HEK293 (cell line): ENCODE measurements at regions not wholly inside any gene's neighbourhood (a gene's known extent, or its start where the extent isn't known, plus 50 kb on each side); places are given as distances from the start of the nearest gene placed in this dataset.

Experiments
- CTCF ChIA-PET: fragments of 350-600 bp; formaldehyde crosslinking; extraction: SDS; loops from one replicate; lab custom pipeline; 2021; ENCODE audit warnings: antibody characterized with exemption; lab: Yijun Ruan, JAX
- POLR2A ChIA-PET: fragments of 300-600 bp; formaldehyde crosslinking; extraction: SDS; loops from one replicate; lab custom pipeline; 2020; ENCODE audit warnings: antibody characterized with exemption, inconsistent platforms; lab: Yijun Ruan, JAX
- H3K27ac ChIP-seq: fragments of 200-500 bp; sonication (Bioruptor generic); 2 replicates; pipeline ENCODE4 v1.5.1; 2014; ENCODE audit warnings: low read depth, low read length, control low read depth, inconsistent platforms; ENCODE audit errors: extremely low read depth
- H3K36me3 ChIP-seq, 2 experiments: fragments of 200-500 bp in 1 of 2; sonication (Bioruptor generic) in 1 of 2; 1 replicate in 1 of 2; 2 replicates in 1 of 2; pipeline ENCODE4 v1.5.1; 2014 to 2017; ENCODE audit warnings: inconsistent platforms in 2 of 2, low read length in 2 of 2; ENCODE audit not compliant: control insufficient read depth in 2 of 2, insufficient read depth in 1 of 2
- H3K4me1 ChIP-seq: fragments of 200-500 bp; sonication (Bioruptor generic); 2 replicates; pipeline ENCODE4 v1.5.1; 2014; ENCODE audit warnings: mild to moderate bottlenecking, low read length, inconsistent platforms; ENCODE audit not compliant: control insufficient read depth, insufficient read depth
- H3K4me3 ChIP-seq: 2 replicates; pipeline ENCODE4 v1.5.1; 2011; ENCODE audit warnings: low read depth, mild to moderate bottlenecking, control low read depth, low read length, moderate library complexity
- H3K9me3 ChIP-seq: fragments of 200-500 bp; sonication (Bioruptor generic); 2 replicates; pipeline ENCODE4 v1.5.1; 2014; ENCODE audit warnings: low read depth, low read length, inconsistent platforms; ENCODE audit not compliant: control insufficient read depth, insufficient read depth
- AEBP2 ChIP-seq: fragments of 450-650 bp; formaldehyde crosslinking; IDR thresholded peaks from 2 replicates; pipeline ENCODE4 v1.5.1; 2016; ENCODE audit warnings: missing biosample characterization, missing genetic modification characterization, borderline replicate concordance
- BCL6B ChIP-seq: fragments of 450-650 bp; formaldehyde crosslinking; IDR thresholded peaks from 2 replicates; pipeline ENCODE4 v1.5.1; 2017; ENCODE audit warnings: missing biosample characterization, missing genetic modification characterization
- KLF17 ChIP-seq: fragments of 450-650 bp; formaldehyde crosslinking; IDR thresholded peaks from 2 replicates; pipeline ENCODE4 v1.5.1; 2016; ENCODE audit warnings: missing biosample characterization, missing genetic modification characterization
- OVOL3 ChIP-seq: fragments of 450-650 bp; formaldehyde crosslinking; IDR thresholded peaks from 2 replicates; pipeline ENCODE4 v1.5.1; 2016; ENCODE audit warnings: missing biosample characterization, missing genetic modification characterization
- PRDM4 ChIP-seq: fragments of 450-650 bp; formaldehyde crosslinking; IDR thresholded peaks from 2 replicates; pipeline ENCODE4 v1.5.1; 2017; ENCODE audit warnings: missing biosample characterization, missing genetic modification characterization
- SP2 ChIP-seq: fragments of 450-650 bp; formaldehyde crosslinking; IDR thresholded peaks from 2 replicates; pipeline ENCODE4 v1.5.1; 2016; ENCODE audit warnings: missing biosample characterization, missing genetic modification characterization
- ZBTB7A ChIP-seq: fragments of 450-650 bp; formaldehyde crosslinking; IDR thresholded peaks from 2 replicates; pipeline ENCODE4 v1.5.1; 2016; ENCODE audit warnings: low read depth, missing biosample characterization, missing genetic modification characterization
- ZFP69B ChIP-seq: fragments of 450-650 bp; formaldehyde crosslinking; IDR thresholded peaks from 2 replicates; pipeline ENCODE4 v1.5.1; 2016; ENCODE audit warnings: missing biosample characterization, missing genetic modification characterization
- ZNF112 ChIP-seq: fragments of 450-650 bp; formaldehyde crosslinking; IDR thresholded peaks from 2 replicates; pipeline ENCODE4 v1.5.0; 2017; ENCODE audit warnings: missing biosample characterization, missing genetic modification characterization
- ZNF114 ChIP-seq: fragments of 450-650 bp; formaldehyde crosslinking; IDR thresholded peaks from 2 replicates; pipeline ENCODE4 v1.5.0; 2017; ENCODE audit warnings: missing biosample characterization, missing genetic modification characterization
- ZNF132 ChIP-seq: fragments of 450-650 bp; formaldehyde crosslinking; IDR thresholded peaks from 2 replicates; pipeline ENCODE4 v1.5.1; 2017; ENCODE audit warnings: missing biosample characterization, missing genetic modification characterization, borderline replicate concordance
- ZNF157 ChIP-seq: fragments of 450-650 bp; formaldehyde crosslinking; IDR thresholded peaks from 2 replicates; pipeline ENCODE4 v1.5.1; 2016; ENCODE audit warnings: missing biosample characterization, missing genetic modification characterization
- ZNF214 ChIP-seq: fragments of 450-650 bp; formaldehyde crosslinking; IDR thresholded peaks from 2 replicates; pipeline ENCODE4 v1.5.1; 2017; ENCODE audit warnings: missing biosample characterization, mild to moderate bottlenecking, missing genetic modification characterization, borderline replicate concordance
- ZNF221 ChIP-seq: fragments of 450-650 bp; formaldehyde crosslinking; IDR thresholded peaks from 2 replicates; pipeline ENCODE4 v1.5.1; 2017; ENCODE audit warnings: missing biosample characterization, missing genetic modification characterization, borderline replicate concordance
- ZNF24 ChIP-seq: fragments of 450-650 bp; formaldehyde crosslinking; IDR thresholded peaks from 2 replicates; pipeline ENCODE4 v1.5.1; 2016; ENCODE audit warnings: missing biosample characterization, missing genetic modification characterization
- ZNF350 ChIP-seq: fragments of 450-650 bp; formaldehyde crosslinking; IDR thresholded peaks from 2 replicates; pipeline ENCODE4 v1.5.0; 2017; ENCODE audit warnings: missing biosample characterization, mild to moderate bottlenecking, missing genetic modification characterization
- ZNF354C ChIP-seq: fragments of 450-650 bp; formaldehyde crosslinking; IDR thresholded peaks from 2 replicates; pipeline ENCODE4 v1.5.1; 2016; ENCODE audit warnings: missing biosample characterization, missing genetic modification characterization, low read depth, borderline replicate concordance
- ZNF48 ChIP-seq: fragments of 450-650 bp; formaldehyde crosslinking; IDR thresholded peaks from 2 replicates; pipeline ENCODE4 v1.5.1; 2016; ENCODE audit warnings: missing biosample characterization, missing genetic modification characterization
- ZNF544 ChIP-seq: fragments of 450-650 bp; formaldehyde crosslinking; IDR thresholded peaks from 2 replicates; pipeline ENCODE4 v1.5.0; 2017; ENCODE audit warnings: missing biosample characterization, missing genetic modification characterization
- ZNF571 ChIP-seq: fragments of 450-650 bp; formaldehyde crosslinking; IDR thresholded peaks from 2 replicates; pipeline ENCODE4 v1.5.0; 2017; ENCODE audit warnings: missing biosample characterization, missing genetic modification characterization
- ZNF660 ChIP-seq: fragments of 450-650 bp; IDR thresholded peaks from 2 replicates; pipeline ENCODE4 v1.5.1; 2018; ENCODE audit warnings: missing biosample characterization, mild to moderate bottlenecking, missing genetic modification characterization
- ZNF768 ChIP-seq: fragments of 450-650 bp; formaldehyde crosslinking; IDR thresholded peaks from 2 replicates; pipeline ENCODE4 v1.5.1; 2018; ENCODE audit warnings: missing biosample characterization, mild to moderate bottlenecking, missing genetic modification characterization
- ZNF776 ChIP-seq: fragments of 450-650 bp; formaldehyde crosslinking; IDR thresholded peaks from 2 replicates; pipeline ENCODE4 v1.5.0; 2017; ENCODE audit warnings: missing biosample characterization, missing genetic modification characterization, borderline replicate concordance
- ZNF830 ChIP-seq: fragments of 450-650 bp; IDR thresholded peaks from 2 replicates; pipeline ENCODE4 v1.5.0; 2018; ENCODE audit warnings: missing biosample characterization, missing genetic modification characterization, low read depth, mild to moderate bottlenecking, moderate library complexity
- ZNF837 ChIP-seq: fragments of 450-650 bp; formaldehyde crosslinking; IDR thresholded peaks from 2 replicates; pipeline ENCODE4 v1.5.1; 2016; ENCODE audit warnings: missing biosample characterization, missing genetic modification characterization
- ZSCAN16 ChIP-seq: fragments of 450-650 bp; formaldehyde crosslinking; IDR thresholded peaks from 2 replicates; pipeline ENCODE4 v1.5.1; 2016; ENCODE audit warnings: missing biosample characterization, missing genetic modification characterization

GRCh38 chr7:41828911-41829310, 126.0 kb upstream of the INHBA start:
- CTCF ChIA-PET = interaction anchor here (0.5 to 0.6 kb wide), 2 partner anchors 88 to 1136 kb away, joined by 3 read pairs; no protein-coding TSS in a partner anchor

GRCh38 chr7:41826641-41827040, 123.8 kb upstream of the INHBA start:
- CTCF ChIA-PET = interaction anchor here (0.5 to 0.6 kb wide), 2 partner anchors 65 to 66 kb away, joined by 3 to 6 read pairs; no protein-coding TSS in a partner anchor
- Histone ChIP-seq H3K4me1 (no peaks in the 10 kb centered on the region; the same call in 1 of the 2 replicates), H3K4me3 (no peak overlapping the region), H3K36me3 (no peaks in the 10 kb centered on the region), H3K27ac (no peak overlapping the region), H3K9me3 (no peaks in the 10 kb centered on the region)
- POLR2A ChIA-PET = no interaction called here
- no peak for TF ChIP-seq ZNF48 (tag by site-specific recombination)
- no peak for TF ChIP-seq ZNF768 (tag by site-specific recombination)
- TF ChIP-seq ZBTB7A (tag by site-specific recombination) = no peak
- TF ChIP-seq ZNF221 (tag by site-specific recombination) = no peak
- TF ChIP-seq ZNF157 = no peak
- TF ChIP-seq ZNF354C (tag by site-specific recombination) = no peak
- no peak for TF ChIP-seq ZNF837 (tag by site-specific recombination)
- TF ChIP-seq ZNF24 (tag by site-specific recombination) = no peak
- no peak for TF ChIP-seq PRDM4
- no peak for TF ChIP-seq OVOL3 (tag by site-specific recombination)
- no peak for TF ChIP-seq ZFP69B (tag by site-specific recombination)
- no peak for TF ChIP-seq ZNF571
- TF ChIP-seq KLF17 = no peak

More at GRCh38 chr7:41828911-41829310, 126.0 kb upstream of the INHBA start:
- Histone ChIP-seq H3K36me3 (no peaks in the 10 kb centered on the region), H3K4me3 (no peak overlapping the region), H3K27ac (no peak overlapping the region), H3K9me3 (no peaks in the 10 kb centered on the region), H3K4me1 (no peaks in the 10 kb centered on the region; the same call in 1 of the 2 replicates)
- no peak for TF ChIP-seq ZNF214 (tag by site-specific recombination)
- POLR2A ChIA-PET = no interaction called here

- POLR2A ChIA-PET = no interaction called here
- no peaks in the 10 kb centered on the region for H3K36me3 ChIP-seq
- no peaks in the 10 kb centered on the region; the same call in 1 of the 2 replicates for H3K4me1 ChIP-seq
- TF ChIP-seq ZSCAN16 (tag by site-specific recombination) = no peak
- 0 out of 2 replicates have a peak, but pooled peaks have one; percentile 39 for TF ChIP-seq BCL6B (tag by site-specific recombination)
- TF ChIP-seq ZNF830 = peak; percentile 67; the same call in 1 of the 2 replicates
- 0 out of 2 replicates have a peak, but pooled peaks have one; percentile 23 for TF ChIP-seq ZNF132 (tag by site-specific recombination)
- 0 out of 2 replicates have a peak, but pooled peaks have one; percentile 27 for TF ChIP-seq ZNF776
- peak; percentile 83 for TF ChIP-seq ZNF350 (tag by site-specific recombination)
- TF ChIP-seq ZNF544 (tag by site-specific recombination) = 0 out of 2 replicates have a peak, but pooled peaks have one; percentile 30
- TF ChIP-seq AEBP2 (tag by site-specific recombination) = no peak
- TF ChIP-seq ZNF114 (tag by site-specific recombination) = no peak
- TF ChIP-seq ZNF112 (tag by site-specific recombination) = no peak
- TF ChIP-seq ZNF660 (tag by site-specific recombination) = 0 out of 2 replicates have a peak, but pooled peaks have one; percentile 41
- TF ChIP-seq SP2 = no peak
- TF ChIP-seq, all 188 proteins: peak for 7
- Histone ChIP-seq H3K27ac (no peak overlapping the region), H3K4me3 (no peak overlapping the region), H3K9me3 (no peaks in the 10 kb centered on the region)
- CTCF ChIA-PET = no interaction called here
These were observed 123.1 kb upstream of the INHBA start for GRCh38 chr7:41825927-41826480.
